Eye (tissue), 1 donor: ENCODE measurements at regions not wholly inside any gene's neighbourhood (a gene's known extent, or its start where the extent isn't known, plus 50 kb on each side); places are given as distances from the start of the nearest gene placed in this dataset.
A peak's percentile ranks its signal among the peaks of the same experiment; 100 is the strongest.

Experiments used
- DNase-seq: peaks from one replicate; pipeline ENCODE4 v3.0.0-alpha.2; 2015

DNA sequence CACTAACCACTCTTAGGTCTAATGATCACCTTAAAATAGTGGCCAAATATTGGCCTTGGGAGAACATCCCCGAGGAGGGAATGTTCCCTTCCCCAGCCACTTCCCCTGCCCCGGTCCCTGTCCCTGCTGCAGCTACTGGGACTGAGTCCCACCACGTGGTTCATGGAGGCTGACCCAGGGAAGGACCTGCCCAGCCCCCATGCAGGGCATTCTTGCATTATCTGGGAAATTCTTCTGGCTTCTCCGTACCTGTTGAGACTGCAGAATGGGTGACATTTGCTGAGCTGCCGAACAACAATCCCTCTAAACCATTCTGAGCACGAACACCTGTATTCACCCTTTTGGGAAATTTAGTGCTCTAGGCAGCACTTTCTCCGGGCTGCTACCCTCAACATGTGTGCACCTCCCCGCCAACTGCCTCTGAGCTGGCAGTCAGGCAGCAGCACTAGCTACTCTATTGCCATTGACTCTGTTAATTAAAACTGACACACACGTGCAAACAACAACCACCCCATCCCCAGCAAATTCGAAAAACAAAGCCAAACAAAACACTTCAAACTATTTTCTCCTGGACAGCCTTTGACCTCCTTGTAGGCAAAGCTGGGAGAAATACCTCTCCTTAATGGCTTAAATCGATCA lies 567.4 kb upstream of the MKI67 start:
- DNase-seq: peak; percentile 54

DNA sequence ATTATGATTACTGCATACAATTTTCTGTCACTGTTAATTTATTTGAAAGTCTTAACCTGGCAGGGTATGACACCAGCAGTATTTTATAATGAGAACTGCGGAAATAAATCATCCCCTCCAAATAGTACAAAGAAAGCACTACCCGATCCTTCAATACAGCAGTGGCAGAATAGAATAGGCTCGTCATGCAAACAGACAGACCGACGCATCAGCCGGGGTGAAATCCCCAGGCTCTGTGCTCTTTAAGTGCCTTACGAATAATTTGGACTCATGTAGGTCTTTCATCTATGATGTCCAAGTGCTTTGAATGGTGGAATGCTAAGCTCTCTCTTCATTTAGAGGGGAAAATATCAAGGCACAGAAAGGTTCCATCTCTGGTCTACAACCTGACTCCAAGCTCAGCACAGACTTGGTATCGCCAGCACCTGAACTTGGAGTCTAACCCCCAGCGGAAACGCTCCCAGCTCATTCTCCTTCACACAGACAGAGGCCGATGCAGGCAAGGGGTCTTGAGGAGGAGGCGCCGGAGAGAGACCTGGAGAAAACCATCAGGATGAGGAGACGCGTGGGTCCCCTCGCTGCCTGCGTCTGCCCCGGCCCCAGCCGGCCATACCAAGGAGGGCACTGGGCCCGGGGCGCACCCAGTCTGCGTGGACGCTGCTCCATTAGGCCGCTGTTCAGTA lies 568.1 kb upstream of the MKI67 start:
- peak; percentile 44 for DNase-seq

DNA sequence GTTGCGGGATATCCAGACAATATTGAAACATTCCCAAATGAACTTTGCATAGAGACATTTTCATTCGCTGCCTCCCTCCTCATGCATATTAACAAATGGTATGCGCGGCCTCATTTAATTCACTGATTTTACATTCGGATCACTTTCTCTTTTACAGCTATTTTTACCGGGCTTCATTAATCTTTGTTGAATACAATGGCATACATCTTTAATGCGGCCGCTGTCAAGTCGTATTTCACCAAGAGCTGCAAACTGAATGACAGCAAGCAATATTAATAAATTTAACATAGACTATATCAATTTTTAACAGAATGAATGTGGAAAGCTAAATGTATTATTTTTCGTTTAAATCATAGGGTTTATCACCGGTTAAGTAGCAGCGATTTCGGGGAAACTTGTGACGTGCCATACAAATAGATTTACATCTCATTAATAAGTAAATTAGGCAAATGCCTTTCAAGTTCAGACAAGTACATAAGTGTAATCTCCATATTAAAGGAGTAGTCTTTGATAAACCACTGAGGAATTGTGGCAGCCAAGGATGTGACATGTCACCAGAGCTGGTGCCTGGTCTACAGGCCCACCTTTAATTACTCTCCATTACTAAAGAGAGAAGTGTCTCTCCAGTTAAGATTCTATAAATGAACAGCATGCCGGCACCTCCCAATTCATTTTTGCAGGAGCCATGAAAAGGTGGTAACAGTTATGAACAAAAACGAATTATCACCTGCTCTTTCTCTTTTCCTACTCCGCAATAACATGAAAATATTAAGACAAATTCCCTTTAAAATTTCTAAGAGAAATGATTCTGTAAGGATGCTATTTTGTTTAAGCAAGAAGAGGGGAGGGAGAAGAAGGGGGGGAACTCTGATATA lies 568.9 kb upstream of the MKI67 start:
- no peak for DNase-seq

DNA sequence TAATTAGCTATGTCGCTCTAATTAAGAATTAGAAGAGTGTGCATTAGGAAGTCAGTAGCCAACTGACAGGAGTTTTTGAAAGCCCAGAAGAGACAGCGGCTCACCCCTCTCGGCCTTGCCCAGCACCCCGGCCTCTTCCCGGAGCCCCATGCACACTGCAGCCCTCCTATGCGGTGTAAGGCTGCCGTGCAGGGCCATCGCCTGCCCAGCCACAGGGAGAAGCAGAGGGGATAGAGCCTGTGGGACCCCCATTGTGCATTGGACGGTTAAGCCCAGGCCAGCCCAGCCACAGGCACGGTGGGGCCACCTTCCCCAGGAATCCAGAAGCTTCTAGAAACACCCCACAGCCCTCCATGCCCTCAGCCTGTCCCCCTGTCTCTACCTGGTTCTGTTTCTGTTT lies 569.7 kb upstream of the MKI67 start:
- DNase-seq: no peak

- no peak for DNase-seq
Measured at GRCh38 chr10:128697437-128697836, 571.2 kb upstream of the MKI67 start.

DNA sequence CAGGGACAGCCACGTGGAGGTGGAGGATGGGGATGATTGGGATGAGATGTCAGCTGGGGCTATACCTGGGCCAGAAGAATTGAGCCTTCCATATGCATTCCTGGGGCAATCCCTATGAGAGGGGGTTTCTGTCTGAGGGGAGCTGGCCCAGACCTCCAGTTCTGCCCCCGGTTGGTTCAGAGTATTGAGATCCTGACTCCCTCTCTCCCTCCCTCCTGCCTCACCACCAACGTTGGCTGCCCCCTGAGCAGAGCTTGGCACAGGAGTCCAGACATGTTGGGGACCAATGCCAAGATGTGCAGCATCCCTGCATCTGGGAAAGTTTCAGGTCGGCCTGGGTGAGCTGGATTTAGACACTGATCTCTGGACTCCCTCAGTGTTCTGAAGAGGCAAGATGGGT lies 575.2 kb upstream of the MKI67 start:
- no peak for DNase-seq

DNA sequence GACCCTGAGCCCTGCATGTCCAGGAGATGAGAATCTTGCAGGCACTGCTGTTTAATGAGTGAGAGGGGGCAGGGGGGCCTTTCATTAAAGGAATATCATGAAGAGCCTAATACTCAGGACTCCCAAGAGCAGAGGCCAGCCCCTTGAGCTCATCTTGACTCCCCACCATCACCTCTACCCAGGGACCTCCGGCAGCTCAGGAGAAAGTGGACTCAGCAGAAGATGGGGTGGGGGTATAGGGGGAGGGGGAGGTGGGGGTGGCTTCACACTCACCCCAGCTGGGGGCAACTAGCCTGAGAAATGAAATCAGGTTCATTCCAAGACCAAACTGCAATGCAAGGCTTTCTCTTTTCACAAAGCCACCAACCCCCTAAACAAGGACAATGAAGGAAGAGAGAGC lies 575.6 kb upstream of the MKI67 start:
- no peak for DNase-seq

GRCh38 chr10:128704716-128705115 lies 578.5 kb upstream of the MKI67 start:
- no peak for DNase-seq

GRCh38 chr10:128708182-128708581 lies 582.0 kb upstream of the MKI67 start:
- DNase-seq: no peak

DNA sequence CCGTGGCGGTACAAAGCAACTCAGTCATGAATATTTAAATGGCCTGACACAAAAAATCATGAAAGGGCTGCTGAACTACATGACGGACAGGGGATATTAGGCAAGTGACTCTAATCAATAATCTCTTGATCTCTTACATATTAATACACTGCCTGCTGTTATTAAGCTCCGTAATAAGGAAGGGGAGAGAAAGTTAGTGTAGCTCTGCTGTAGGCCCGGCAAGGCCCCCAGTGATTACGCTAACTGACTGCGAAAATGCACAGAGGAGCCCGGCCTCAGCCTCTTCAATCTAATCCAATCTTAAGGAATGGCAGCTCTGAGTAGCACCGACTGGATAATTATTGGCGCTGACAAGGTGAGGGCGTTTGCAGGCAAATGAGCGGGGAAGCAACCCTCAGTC lies 583.5 kb upstream of the MKI67 start:
- peak; percentile 85 for DNase-seq

GRCh38 chr10:128710098-128710797 lies 584.0 kb upstream of the MKI67 start:
- DNase-seq: peak; percentile 68

- no peak for DNase-seq
Measured at GRCh38 chr10:128710798-128711183, 584.6 kb upstream of the MKI67 start.

DNA sequence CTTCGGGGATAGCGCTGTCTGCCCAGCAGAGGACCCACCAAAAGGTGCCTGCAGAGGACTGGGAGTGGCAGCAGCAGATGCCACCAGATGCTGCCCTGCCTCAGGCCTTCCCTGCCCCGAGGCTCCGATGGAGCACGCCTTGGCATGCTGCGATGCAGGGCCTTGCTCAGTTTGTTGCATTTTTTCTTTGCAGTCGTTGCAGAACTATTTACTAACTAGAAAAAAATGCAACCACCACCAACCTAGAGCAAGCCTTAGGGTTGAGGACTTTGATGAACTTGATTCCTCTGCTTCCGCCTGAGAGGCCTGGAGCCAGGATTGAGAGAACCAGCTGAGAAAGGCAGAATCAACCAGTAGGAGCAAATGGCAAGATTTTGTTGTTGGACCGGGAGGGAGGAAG lies 585.6 kb upstream of the MKI67 start:
- DNase-seq: no peak

- no peak for DNase-seq
Measured at GRCh38 chr10:128712661-128713400, 586.6 kb upstream of the MKI67 start.

GRCh38 chr10:128713471-128713870 lies 587.2 kb upstream of the MKI67 start:
- peak; percentile 66 for DNase-seq

DNA sequence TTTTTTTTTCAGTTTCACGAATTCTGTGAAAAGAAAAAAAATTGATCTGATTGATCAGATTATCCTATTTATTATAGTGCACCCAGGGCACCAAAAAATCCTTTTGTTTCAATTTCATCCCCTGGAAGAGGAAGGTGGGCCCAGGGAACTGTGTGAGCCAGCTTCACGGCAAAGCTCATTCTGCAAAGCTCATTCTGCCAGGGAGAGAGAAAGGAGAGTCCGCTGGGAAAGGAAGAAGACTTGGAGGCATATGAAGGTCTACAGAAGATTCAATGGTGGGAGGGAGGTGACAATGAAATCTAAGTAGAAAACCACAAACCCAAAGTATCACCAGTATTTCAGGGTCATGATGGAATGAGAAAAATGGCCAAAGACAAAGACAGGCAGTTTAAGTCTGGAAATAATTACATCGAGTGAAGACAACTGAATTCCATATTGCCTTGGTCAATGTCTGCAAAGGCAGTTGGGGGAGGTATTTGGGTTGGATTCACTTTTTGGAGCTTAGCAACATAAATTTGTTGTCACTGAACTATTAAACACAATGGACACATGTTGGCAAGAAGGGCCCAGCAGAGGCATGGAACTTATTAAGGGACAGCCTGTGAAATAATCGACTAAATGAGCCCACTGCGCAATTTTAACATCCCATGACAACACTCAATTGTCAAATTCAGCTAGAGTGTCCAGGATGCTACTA lies 587.8 kb upstream of the MKI67 start:
- peak; percentile 82 for DNase-seq

GRCh38 chr10:128714644-128715415 lies 588.6 kb upstream of the MKI67 start:
- DNase-seq: no peak

GRCh38 chr10:128716181-128716580 lies 590.0 kb upstream of the MKI67 start:
- no peak for DNase-seq

DNA sequence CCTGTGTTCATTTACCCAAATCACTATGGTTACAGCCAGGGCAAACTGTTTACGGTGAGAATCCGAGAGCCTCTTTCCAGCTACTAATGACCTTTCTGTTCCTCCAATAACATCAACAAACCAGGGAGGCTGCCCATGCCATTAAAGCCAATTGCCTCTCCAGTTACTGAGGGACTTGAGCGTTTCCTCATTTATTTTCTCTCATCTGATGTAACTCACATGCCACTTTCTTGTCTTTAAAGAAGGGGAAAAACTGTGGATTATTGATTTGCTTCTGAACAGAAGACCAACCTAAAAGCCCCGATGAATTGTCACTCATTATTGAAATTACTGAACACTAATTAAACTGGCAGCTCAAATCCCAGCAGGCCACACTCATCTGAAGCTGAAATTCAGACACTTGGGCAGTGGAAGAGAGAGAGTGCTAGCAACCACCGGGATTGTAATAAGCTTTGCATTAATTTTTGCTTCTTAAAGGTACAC lies 595.8 kb upstream of the MKI67 start:
- DNase-seq: peak; percentile 73

GRCh38 chr10:128722947-128723346 lies 596.7 kb upstream of the MKI67 start:
- DNase-seq: no peak
